ENCODE measurements at regions not wholly inside any gene's neighbourhood (a gene's known extent, or its start where the extent isn't known, plus 50 kb on each side); places are given as distances from the start of the nearest gene placed in this dataset.
"Not testable (repeated sequence)": the region's sequence is repeated elsewhere in the genome, so short reads cannot be mapped to it uniquely, and the experiment has no call there.

GRCh38 chr22:11618688-11619087 is 3909.3 kb upstream of the OR11H1 start:
- not testable (repeated sequence) for TF ChIP-seq CTCF (IDR thresholded peaks at IDR 0.05); POLR2A (IDR thresholded peaks at IDR 0.05); POLR2AphosphoS5 (IDR thresholded peaks at IDR 0.05); EP300 (IDR thresholded peaks at IDR 0.05; ENCODE audit: low read depth)
